HCT116 (cell line): ENCODE measurements at regions not wholly inside any gene's neighbourhood (a gene's known extent, or its start where the extent isn't known, plus 50 kb on each side); places are given as distances from the start of the nearest gene placed in this dataset.

Experiments
- ATAC-seq: fragments of 200-7000 bp; cut with Tn5 transposase; 2 replicates; pipeline ENCODE4 v1.9.1; 2020; ENCODE audit warnings: mild to moderate bottlenecking, moderate library complexity
- BruUV-seq: library from RNA; stranded (reverse); fragments of 400-500 nt; replicated peaks from 2 replicates; lab custom pipeline; 2021; lab: Mats Ljungman, UMichigan
- CTCF ChIA-PET: fragments of 300-600 bp; sonication (Branson Sonifier 250); formaldehyde crosslinking; loops from one replicate; lab custom pipeline; 2021; ENCODE audit warnings: antibody characterized with exemption; lab: Charles Lee
- POLR2A ChIA-PET: fragments of 300-600, 350-600 bp; sonication (Branson Sonifier 250); formaldehyde crosslinking; loops from one replicate; lab custom pipeline; 2021; ENCODE audit warnings: antibody characterized with exemption; lab: Charles Lee
- RAD21 ChIA-PET, 2 experiments: fragments of 300-600 bp; sonication (Branson Sonifier 250); formaldehyde crosslinking; loops; one replicate each; lab custom pipeline; 2023; ENCODE audit warnings: low total read pairs in 2 of 2; ENCODE audit not compliant: uncharacterized antibody in 2 of 2, unreplicated experiment in 2 of 2, low non-redundant PET in 1 of 2; lab: Charles Lee
- DNase-seq: peaks from one replicate; pipeline ENCODE4 v3.0.0-alpha.2; 2010; ENCODE audit warnings: low read depth, low spot score
- H2AFZ ChIP-seq: fragments of 200-600 bp; shearing (Covaris generic), sonication (generic); 2 replicates; pipeline ENCODE4 v1.6.1; 2017; ENCODE audit warnings: low read depth, mixed run types, mixed read lengths, antibody characterized with exemption, low read length; ENCODE audit not compliant: poor library complexity, severe bottlenecking
- H3K27ac ChIP-seq: 2 replicates; pipeline ENCODE4 v1.5.1; 2012; ENCODE audit warnings: low read depth, low read length
- H3K27me3 ChIP-seq: fragments of 200-600 bp; sonication (generic); 2 replicates; pipeline ENCODE4 v1.6.1; 2016; ENCODE audit warnings: mixed run types, low read length, mixed read lengths; ENCODE audit not compliant: insufficient read depth
- H3K36me3 ChIP-seq, 2 experiments: fragments of 200-500 bp in 1 of 2; fragments of 200-600 bp in 1 of 2; sonication (Bioruptor generic) in 1 of 2; sonication (generic) in 1 of 2; 2 replicates each; pipeline versions ENCODE4 v1.5.1 to v1.6.1; 2014 to 2016; ENCODE audit warnings: low read length in 2 of 2, inconsistent platforms in 1 of 2, mixed read lengths in 1 of 2, mixed run types in 1 of 2; ENCODE audit not compliant: insufficient read depth in 2 of 2, control insufficient read depth in 1 of 2
- H3K4me1 ChIP-seq, 2 experiments: fragments of 200-600 bp in 1 of 2; sonication (generic) in 1 of 2; 2 replicates each; pipeline versions ENCODE4 v1.5.1 to v1.6.1; 2012 to 2017; ENCODE audit warnings: low read length in 2 of 2, inconsistent platforms in 1 of 2, mild to moderate bottlenecking in 1 of 2, mixed read lengths in 1 of 2, mixed run types in 1 of 2, moderate library complexity in 1 of 2; ENCODE audit not compliant: insufficient read depth in 2 of 2, control insufficient read depth in 1 of 2
- H3K4me2 ChIP-seq: fragments of 200-600 bp; sonication (generic); 2 replicates; pipeline ENCODE4 v1.6.1; 2017; ENCODE audit warnings: mixed run types, low read length, mixed read lengths
- H3K4me3 ChIP-seq, 2 experiments: fragments of 200-600 bp in 1 of 2; sonication (generic) in 1 of 2; replicated peaks in 1 of 2; 2 replicates each; pipeline ENCODE4 v1.5.1; 2011 to 2016; ENCODE audit warnings: low read length in 2 of 2, control low read depth in 1 of 2, low read depth in 1 of 2, mild to moderate bottlenecking in 1 of 2, mixed read lengths in 1 of 2, mixed run types in 1 of 2
- H3K79me2 ChIP-seq: fragments of 200-600 bp; sonication (generic); 2 replicates; pipeline ENCODE4 v1.6.1; 2017; ENCODE audit warnings: mild to moderate bottlenecking, mixed run types, low read length, moderate library complexity, mixed read lengths; ENCODE audit not compliant: insufficient read depth
- H3K9ac ChIP-seq: fragments of 200-600 bp; sonication (generic); 2 replicates; pipeline ENCODE4 v1.6.1; 2016; ENCODE audit warnings: low read length, mixed read lengths
- H3K9me2 ChIP-seq: fragments of 200-600 bp; sonication (generic), shearing (Covaris generic); 2 replicates; pipeline ENCODE4 v1.6.1; 2017; ENCODE audit warnings: mixed run types, mild to moderate bottlenecking, moderate library complexity; ENCODE audit not compliant: insufficient read depth
- H3K9me3 ChIP-seq, 2 experiments: fragments of 200-500 bp in 1 of 2; fragments of 200-600 bp in 1 of 2; sonication (Bioruptor generic) in 1 of 2; sonication (generic) in 1 of 2; 2 replicates each; pipeline ENCODE4 v1.6.1; 2014 to 2017; ENCODE audit warnings: low read length in 2 of 2, mixed read lengths in 2 of 2, inconsistent platforms in 1 of 2, low read depth in 1 of 2, mild to moderate bottlenecking in 1 of 2, mixed run types in 1 of 2, moderate library complexity in 1 of 2; ENCODE audit not compliant: control insufficient read depth in 1 of 2, insufficient read depth in 1 of 2
- H4K20me1 ChIP-seq: fragments of 200-600 bp; sonication (generic), shearing (Covaris generic); 2 replicates; pipeline ENCODE4 v1.6.1; 2017; ENCODE audit warnings: mixed run types, mild to moderate bottlenecking, moderate library complexity; ENCODE audit not compliant: insufficient read depth
- CEBPB ChIP-seq: IDR thresholded peaks from 2 replicates; pipeline ENCODE4 v1.6.1; 2012; ENCODE audit warnings: low read depth
- FOSL1 ChIP-seq: IDR thresholded peaks from 2 replicates; pipeline ENCODE4 v1.6.1; 2012; ENCODE audit warnings: low read depth
- SRF ChIP-seq: IDR thresholded peaks from 2 replicates; pipeline ENCODE4 v1.6.1; 2012; ENCODE audit warnings: low read depth
- TCF7L2 ChIP-seq: IDR thresholded peaks from 2 replicates; pipeline ENCODE4 v1.7.0; 2011; ENCODE audit warnings: borderline replicate concordance, inconsistent platforms; ENCODE audit not compliant: insufficient read depth, insufficient read length; ENCODE audit errors: extremely low read depth
- ZFX ChIP-seq: fragments of 450-650 bp; IDR thresholded peaks from 2 replicates; pipeline ENCODE4 v1.6.1; 2017
- ZNF274 ChIP-seq: fragments of 200-500 bp; sonication (Bioruptor generic); IDR thresholded peaks from 2 replicates; pipeline ENCODE4 v1.6.1; 2014; ENCODE audit warnings: mild to moderate bottlenecking, low read depth, low read length, inconsistent platforms
- intact Hi-C: fragments of 100-400 bp; cut with micrococcal nuclease; formaldehyde crosslinking; loops from 2 replicates; pipeline ENCODE4 v1.10.0; 2022
- TF ChIP-seq, protein P1 (sequence below): IDR thresholded peaks from 2 replicates; pipeline ENCODE4 v1.6.1; 2011; ENCODE audit warnings: mild to moderate bottlenecking, low read length, moderate library complexity; ENCODE audit not compliant: insufficient replicate concordance; ENCODE audit errors: extremely low read depth
- TF ChIP-seq, protein P2 (sequence below): IDR thresholded peaks from 2 replicates; pipeline ENCODE4 v1.6.1; 2012
- TF ChIP-seq, protein P3 (sequence below): IDR thresholded peaks from 2 replicates; pipeline ENCODE4 v1.6.1; 2012; ENCODE audit warnings: low read depth

DNA sequence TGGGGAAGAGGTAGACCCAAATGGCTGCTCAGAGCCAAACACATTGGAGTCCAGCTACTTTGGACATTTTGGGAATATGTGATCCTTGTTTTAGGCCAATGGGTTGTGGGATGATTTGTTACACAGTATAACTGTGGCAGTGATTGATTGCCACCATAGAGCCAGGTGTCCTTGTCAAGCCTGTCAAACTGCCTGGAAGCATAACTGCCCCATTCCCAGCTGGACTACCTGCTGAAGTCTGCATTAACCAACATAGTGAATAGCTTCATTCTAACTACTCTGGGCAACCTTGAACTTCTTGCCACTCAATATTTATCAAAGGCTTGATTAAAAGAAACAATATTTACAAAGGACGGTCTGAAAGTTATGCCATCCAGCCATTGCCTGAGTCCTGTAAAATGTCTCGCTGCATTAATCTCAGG is 164.7 kb downstream of the LINC00237 start:
- CTCF ChIA-PET: no interaction called here
- no peaks in the 10 kb centered on the region for H3K79me2 ChIP-seq
- H3K27ac ChIP-seq: no peak overlapping the region
- H3K36me3 ChIP-seq: no peaks in the 10 kb centered on the region
- no peak overlapping the region for H3K4me2 ChIP-seq
- POLR2A ChIA-PET: no interaction called here
- ATAC-seq: no peak
- 0 out of 2 replicates have a peak, but pooled peaks cover 7% of the 10 kb centered on the region for H3K27me3 ChIP-seq
- no peak overlapping the region for H3K4me3 ChIP-seq
- H4K20me1 ChIP-seq: no peaks in the 10 kb centered on the region
- DNase-seq: no peak
- no peaks in the 10 kb centered on the region for H3K9me2 ChIP-seq
- TF ChIP-seq FOSL1 (no peak), ZFX (no peak), TCF7L2 (no peak), SRF (no peak), CEBPB (no peak), ZNF274 (no peak)
- TF ChIP-seq, protein P1, sequence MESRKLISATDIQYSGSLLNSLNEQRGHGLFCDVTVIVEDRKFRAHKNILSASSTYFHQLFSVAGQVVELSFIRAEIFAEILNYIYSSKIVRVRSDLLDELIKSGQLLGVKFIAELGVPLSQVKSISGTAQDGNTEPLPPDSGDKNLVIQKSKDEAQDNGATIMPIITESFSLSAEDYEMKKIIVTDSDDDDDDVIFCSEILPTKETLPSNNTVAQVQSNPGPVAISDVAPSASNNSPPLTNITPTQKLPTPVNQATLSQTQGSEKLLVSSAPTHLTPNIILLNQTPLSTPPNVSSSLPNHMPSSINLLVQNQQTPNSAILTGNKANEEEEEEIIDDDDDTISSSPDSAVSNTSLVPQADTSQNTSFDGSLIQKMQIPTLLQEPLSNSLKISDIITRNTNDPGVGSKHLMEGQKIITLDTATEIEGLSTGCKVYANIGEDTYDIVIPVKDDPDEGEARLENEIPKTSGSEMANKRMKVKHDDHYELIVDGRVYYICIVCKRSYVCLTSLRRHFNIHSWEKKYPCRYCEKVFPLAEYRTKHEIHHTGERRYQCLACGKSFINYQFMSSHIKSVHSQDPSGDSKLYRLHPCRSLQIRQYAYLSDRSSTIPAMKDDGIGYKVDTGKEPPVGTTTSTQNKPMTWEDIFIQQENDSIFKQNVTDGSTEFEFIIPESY: no peak
- TF ChIP-seq, protein P2, sequence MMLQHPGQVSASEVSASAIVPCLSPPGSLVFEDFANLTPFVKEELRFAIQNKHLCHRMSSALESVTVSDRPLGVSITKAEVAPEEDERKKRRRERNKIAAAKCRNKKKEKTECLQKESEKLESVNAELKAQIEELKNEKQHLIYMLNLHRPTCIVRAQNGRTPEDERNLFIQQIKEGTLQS: no peak
- TF ChIP-seq, protein P3, sequence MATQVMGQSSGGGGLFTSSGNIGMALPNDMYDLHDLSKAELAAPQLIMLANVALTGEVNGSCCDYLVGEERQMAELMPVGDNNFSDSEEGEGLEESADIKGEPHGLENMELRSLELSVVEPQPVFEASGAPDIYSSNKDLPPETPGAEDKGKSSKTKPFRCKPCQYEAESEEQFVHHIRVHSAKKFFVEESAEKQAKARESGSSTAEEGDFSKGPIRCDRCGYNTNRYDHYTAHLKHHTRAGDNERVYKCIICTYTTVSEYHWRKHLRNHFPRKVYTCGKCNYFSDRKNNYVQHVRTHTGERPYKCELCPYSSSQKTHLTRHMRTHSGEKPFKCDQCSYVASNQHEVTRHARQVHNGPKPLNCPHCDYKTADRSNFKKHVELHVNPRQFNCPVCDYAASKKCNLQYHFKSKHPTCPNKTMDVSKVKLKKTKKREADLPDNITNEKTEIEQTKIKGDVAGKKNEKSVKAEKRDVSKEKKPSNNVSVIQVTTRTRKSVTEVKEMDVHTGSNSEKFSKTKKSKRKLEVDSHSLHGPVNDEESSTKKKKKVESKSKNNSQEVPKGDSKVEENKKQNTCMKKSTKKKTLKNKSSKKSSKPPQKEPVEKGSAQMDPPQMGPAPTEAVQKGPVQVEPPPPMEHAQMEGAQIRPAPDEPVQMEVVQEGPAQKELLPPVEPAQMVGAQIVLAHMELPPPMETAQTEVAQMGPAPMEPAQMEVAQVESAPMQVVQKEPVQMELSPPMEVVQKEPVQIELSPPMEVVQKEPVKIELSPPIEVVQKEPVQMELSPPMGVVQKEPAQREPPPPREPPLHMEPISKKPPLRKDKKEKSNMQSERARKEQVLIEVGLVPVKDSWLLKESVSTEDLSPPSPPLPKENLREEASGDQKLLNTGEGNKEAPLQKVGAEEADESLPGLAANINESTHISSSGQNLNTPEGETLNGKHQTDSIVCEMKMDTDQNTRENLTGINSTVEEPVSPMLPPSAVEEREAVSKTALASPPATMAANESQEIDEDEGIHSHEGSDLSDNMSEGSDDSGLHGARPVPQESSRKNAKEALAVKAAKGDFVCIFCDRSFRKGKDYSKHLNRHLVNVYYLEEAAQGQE: no peak
- H2AFZ ChIP-seq: no peak overlapping the region
- H3K9ac ChIP-seq: no peak overlapping the region
- intact Hi-C loops: no loop called here
- RAD21 ChIA-PET: no interaction called here
- BruUV-seq: no TSS peak
- 0 out of 4 replicates have a peak, but pooled peaks cover 0 to 5% of the 10 kb centered on the region in 2 experiments for H3K9me3 ChIP-seq
- H3K4me1 ChIP-seq: no peaks in the 10 kb centered on the region
